Breast epithelium (tissue), 4 donors: ENCODE measurements at regions not wholly inside any gene's neighbourhood (a gene's known extent, or its start where the extent isn't known, plus 50 kb on each side); places are given as distances from the start of the nearest gene placed in this dataset.
"Not testable (repeated sequence)": the region's sequence is repeated elsewhere in the genome, so short reads cannot be mapped to it uniquely, and the experiment has no call there.

Experiments used
- DNase-seq, 2 donors: peaks; one replicate each; pipeline ENCODE4 v3.0.0-alpha.2; 2019; ENCODE audit warnings: low spot score in 2 of 2
- H3K27ac ChIP-seq, 2 donors: fragments of 200-600 bp; sonication (generic) in 1 of 2; one replicate each; pipeline ENCODE4 v1.5.1; 2016 to 2019; ENCODE audit warnings: mild to moderate bottlenecking in 1 of 2
- H3K27me3 ChIP-seq, 2 donors: fragments of 200-600 bp; sonication (generic) in 1 of 2; one replicate each; pipeline versions ENCODE4 v1.5.1 to v1.6.0; 2017 to 2019; ENCODE audit warnings: control low read depth in 1 of 2, mild to moderate bottlenecking in 1 of 2
- H3K36me3 ChIP-seq: fragments of 200-600 bp; one replicate; pipeline ENCODE4 v1.5.1; 2019
- H3K4me1 ChIP-seq, 2 donors: fragments of 200-600 bp; sonication (generic); one replicate each; pipeline ENCODE4 v1.5.1; 2016 to 2019; ENCODE audit warnings: control low read depth in 1 of 2
- H3K4me3 ChIP-seq, 3 donors: fragments of 200-600 bp; sonication (generic); 1 replicate in 2 of 3; 2 replicates in 1 of 3; pipeline ENCODE4 v1.5.1; 2016 to 2019; ENCODE audit warnings: mild to moderate bottlenecking in 3 of 3, moderate library complexity in 2 of 3
- H3K9me3 ChIP-seq, 2 donors: fragments of 200-600 bp; sonication (generic) in 1 of 2; one replicate each; pipeline ENCODE4 v1.5.1; 2016 to 2019; ENCODE audit warnings: control low read depth in 1 of 2
- POLR2A ChIP-seq: fragments of 450-650 bp; IDR thresholded peaks from one replicate; pipeline ENCODE4 v1.6.1; 2016; ENCODE audit warnings: antibody characterized with exemption, mild to moderate bottlenecking, moderate library complexity
- POLR2AphosphoS5 ChIP-seq, 3 donors: sonication (generic); formaldehyde crosslinking; IDR thresholded peaks; one replicate each; pipeline ENCODE4 v1.6.1; 2017; ENCODE audit warnings: antibody characterized with exemption in 3 of 3
- intact Hi-C: fragments of 100-400 bp; cut with DNase I; formaldehyde crosslinking; loops from one replicate; pipeline ENCODE4 v1.15.1; 2023; ENCODE audit warnings: low total_unique reads
- TF ChIP-seq, protein P1 (sequence below), 3 donors: fragments of 450-650 bp; IDR thresholded peaks; one replicate each; pipeline ENCODE4 v1.5.1; 2016 to 2017; ENCODE audit warnings: antibody characterized with exemption in 3 of 3, mild to moderate bottlenecking in 3 of 3, moderate library complexity in 3 of 3

DNA sequence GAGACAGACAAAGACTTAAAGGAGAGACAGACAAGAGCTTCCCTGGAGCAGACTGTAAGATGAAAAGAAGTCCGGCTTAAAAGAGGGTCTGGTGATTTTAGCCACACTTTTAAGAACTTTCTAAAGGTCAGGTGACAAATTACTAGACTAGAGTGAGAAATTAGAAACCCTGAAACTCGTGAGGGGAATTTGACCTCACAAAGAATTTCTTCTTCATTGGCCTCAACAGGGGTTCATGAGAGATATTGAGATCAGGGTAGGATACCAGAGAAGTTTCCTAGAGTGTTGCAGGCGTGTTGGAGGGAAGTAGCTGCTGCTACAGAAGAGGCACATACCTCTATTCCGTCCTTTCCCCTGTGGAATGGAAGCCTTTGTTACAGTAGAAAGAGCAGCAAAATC lies 884.4 kb downstream of the KCNT2 start:
- TF ChIP-seq POLR2A (no peak), POLR2AphosphoS5 (IDR thresholded peaks at IDR 0.05) (no peak)
- TF ChIP-seq, protein P1, sequence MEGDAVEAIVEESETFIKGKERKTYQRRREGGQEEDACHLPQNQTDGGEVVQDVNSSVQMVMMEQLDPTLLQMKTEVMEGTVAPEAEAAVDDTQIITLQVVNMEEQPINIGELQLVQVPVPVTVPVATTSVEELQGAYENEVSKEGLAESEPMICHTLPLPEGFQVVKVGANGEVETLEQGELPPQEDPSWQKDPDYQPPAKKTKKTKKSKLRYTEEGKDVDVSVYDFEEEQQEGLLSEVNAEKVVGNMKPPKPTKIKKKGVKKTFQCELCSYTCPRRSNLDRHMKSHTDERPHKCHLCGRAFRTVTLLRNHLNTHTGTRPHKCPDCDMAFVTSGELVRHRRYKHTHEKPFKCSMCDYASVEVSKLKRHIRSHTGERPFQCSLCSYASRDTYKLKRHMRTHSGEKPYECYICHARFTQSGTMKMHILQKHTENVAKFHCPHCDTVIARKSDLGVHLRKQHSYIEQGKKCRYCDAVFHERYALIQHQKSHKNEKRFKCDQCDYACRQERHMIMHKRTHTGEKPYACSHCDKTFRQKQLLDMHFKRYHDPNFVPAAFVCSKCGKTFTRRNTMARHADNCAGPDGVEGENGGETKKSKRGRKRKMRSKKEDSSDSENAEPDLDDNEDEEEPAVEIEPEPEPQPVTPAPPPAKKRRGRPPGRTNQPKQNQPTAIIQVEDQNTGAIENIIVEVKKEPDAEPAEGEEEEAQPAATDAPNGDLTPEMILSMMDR (IDR thresholded peaks at IDR 0.05): no peak
- H3K9me3 ChIP-seq: no peaks in the 10 kb centered on the region
- DNase-seq: no peak
- intact Hi-C loops: no loop called here
- no peak overlapping the region for H3K27ac ChIP-seq
- no peaks in the 10 kb centered on the region for H3K36me3 ChIP-seq
- no peak overlapping the region for H3K4me3 ChIP-seq
- H3K4me1 ChIP-seq: no peaks in the 10 kb centered on the region
- no peaks in the 10 kb centered on the region for H3K27me3 ChIP-seq

DNA sequence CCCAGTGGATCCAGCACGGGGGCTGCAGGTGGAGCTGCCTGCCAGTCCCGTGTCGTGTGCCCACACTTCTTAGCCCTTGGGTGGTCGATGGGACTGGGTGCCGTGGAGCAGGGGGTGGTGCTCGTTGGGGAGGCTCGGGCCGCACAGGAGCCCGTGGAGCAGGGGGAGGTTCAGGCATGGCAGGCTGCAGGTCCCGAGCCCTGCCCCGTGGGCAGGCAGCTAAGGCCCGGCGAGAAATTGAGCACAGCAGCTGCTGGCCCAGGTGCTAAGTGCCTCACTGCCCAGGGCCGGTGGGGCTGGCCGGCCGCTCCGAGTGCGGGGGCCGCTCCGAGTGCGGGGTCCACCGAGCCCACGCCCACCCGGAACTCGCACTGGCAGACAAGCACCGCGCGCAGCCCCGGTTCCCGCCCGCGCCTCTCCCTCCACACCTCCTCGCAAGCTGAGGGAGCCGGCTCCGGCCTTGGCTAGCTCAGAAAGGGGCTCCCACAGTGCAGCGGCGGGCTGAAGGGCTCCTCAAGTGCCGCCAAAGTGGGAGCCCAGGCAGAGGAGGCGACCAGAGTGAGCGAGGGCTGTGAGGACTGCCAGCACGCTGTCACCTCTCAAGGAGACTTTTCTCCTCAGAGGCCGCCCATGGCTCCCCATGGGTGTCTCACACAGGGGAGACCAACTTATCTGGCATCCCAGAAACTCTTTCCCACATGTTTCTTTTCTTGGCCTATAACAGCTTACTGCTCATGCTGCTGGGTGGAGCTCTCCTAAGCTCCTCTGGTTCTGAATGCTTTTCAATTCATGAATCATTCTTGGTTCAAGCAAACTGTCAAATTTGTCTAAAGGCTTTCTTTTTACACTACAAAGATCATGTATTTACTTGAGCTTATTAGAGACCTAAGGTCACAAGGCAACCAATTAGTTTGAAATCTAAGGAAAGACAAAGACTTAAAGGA lies 885.1 kb downstream of the KCNT2 start:
- intact Hi-C loops, H3K36me3 ChIP-seq, H3K27ac ChIP-seq, H3K9me3 ChIP-seq, H3K4me3 ChIP-seq, H3K4me1 ChIP-seq, DNase-seq, H3K27me3 ChIP-seq: not testable (repeated sequence)

DNA sequence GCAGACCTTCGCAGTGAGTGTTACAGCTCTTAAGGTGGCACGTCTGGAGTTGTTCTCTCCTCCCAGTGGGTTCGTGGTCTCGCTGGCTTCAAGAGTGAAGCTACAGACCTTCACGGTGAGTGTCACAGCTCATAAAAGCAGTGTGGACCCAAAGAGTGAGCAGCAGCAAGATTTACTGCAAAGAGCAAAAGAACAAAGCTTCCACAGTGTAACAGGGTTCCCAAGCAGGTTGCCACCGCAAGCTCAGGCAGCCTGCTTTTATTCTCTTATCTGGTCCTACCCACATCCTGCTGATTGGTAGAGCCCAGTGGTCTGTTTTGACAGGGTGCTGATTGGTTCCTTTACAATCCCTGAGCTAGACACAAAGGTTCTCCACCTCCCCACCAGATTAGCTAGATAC lies 886.1 kb downstream of the KCNT2 start:
- H3K27ac ChIP-seq, H3K4me1 ChIP-seq, intact Hi-C loops, H3K27me3 ChIP-seq, DNase-seq, H3K4me3 ChIP-seq, H3K9me3 ChIP-seq, H3K36me3 ChIP-seq: not testable (repeated sequence)

DNA sequence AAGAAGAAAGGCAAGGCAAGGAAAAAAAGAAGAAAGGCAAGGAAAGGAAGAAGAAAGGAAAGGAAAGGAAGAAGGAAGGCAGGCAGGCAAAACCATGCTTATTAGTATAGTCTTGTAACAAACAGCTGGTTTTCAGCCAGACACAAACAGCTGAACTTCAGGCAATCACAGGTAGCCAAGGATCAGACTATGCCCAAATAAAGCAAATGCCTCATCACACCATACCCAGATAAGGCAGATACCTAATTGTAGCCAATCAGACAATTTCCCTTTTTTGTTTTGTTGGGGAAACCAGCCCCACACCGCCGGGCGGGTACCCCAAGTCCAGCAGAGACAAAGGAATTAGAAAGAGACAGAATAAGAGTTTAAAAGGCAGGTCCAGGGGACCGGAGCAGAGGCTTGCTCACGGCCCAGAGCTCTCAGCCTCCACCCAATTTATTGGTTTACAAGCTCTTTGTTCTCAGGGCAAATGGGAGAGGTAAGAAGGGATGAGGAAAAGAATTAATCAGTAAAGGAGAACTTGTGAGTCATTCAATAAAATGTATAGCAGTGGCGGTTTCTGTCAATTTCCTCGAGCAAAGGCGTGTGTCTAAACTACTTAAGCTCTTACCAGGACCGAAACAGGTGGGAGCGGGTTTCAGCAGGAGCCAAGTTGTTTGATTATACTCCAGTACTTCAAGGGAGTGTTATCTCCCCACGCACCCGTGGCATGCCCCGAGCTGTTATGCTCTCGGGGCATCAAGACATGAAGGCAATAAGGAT lies 886.8 kb downstream of the KCNT2 start:
- TF ChIP-seq, protein P1 (IDR thresholded peaks at IDR 0.05): no peak
- TF ChIP-seq POLR2A (no peak), POLR2AphosphoS5 (IDR thresholded peaks at IDR 0.05) (no peak)
- H3K9me3 ChIP-seq: no peaks in the 10 kb centered on the region
- no peaks in the 10 kb centered on the region for H3K27me3 ChIP-seq
- intact Hi-C loops: no loop called here
- H3K4me3 ChIP-seq: no peak overlapping the region
- DNase-seq: no peak
- no peaks in the 10 kb centered on the region for H3K4me1 ChIP-seq
- no peak overlapping the region for H3K27ac ChIP-seq
- H3K36me3 ChIP-seq: no peaks in the 10 kb centered on the region

DNA sequence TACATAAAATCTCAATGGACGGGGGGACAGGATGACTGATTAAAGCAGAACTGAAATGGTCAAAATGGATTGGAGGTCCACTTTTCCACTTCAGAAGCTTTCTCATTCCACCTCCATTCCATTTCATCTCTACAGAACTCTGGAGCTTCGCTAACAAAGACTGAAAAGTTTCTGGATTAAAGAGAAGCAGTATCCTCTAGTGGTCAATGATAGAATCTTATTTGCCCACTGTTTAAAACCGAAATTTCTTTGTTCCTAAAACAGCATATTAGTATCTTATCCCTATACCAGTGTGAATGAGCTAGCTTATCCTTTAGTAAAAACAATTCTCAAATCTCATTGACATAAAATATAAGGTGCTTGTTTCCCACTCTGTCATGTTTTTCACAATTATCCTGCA lies 890.6 kb downstream of the KCNT2 start:
- H3K9me3 ChIP-seq: no peaks in the 10 kb centered on the region
- DNase-seq: no peak
- no peak overlapping the region for H3K27ac ChIP-seq
- H3K4me1 ChIP-seq: no peaks in the 10 kb centered on the region
- no peak overlapping the region for H3K4me3 ChIP-seq
- TF ChIP-seq, protein P1 (IDR thresholded peaks at IDR 0.05): no peak
- no peak for TF ChIP-seq POLR2AphosphoS5 (IDR thresholded peaks at IDR 0.05)
- no peak for TF ChIP-seq POLR2A
- no peaks in the 10 kb centered on the region for H3K27me3 ChIP-seq
- intact Hi-C loops: no loop called here
- H3K36me3 ChIP-seq: no peaks in the 10 kb centered on the region

DNA sequence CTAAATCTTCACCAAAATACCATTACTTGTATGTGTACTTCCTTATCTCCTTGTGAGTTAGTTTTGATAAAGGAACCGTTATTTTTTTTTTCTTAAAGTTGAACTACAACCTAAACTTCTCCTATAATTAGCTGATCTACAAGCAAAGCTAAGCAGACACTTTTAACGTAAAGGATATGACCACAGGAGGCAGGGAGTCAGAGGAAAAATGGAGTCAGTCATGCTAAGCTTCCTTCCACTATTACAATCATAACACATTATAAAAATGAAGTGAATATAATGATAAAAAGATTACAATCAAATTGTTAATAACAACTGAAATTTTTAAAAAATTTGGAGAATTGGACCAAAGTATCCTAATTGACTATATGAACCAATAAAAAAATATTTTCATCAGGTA lies 892.6 kb downstream of the KCNT2 start:
- H3K27ac ChIP-seq: no peak overlapping the region
- intact Hi-C loops: no loop called here
- no peak overlapping the region for H3K4me3 ChIP-seq
- no peak for DNase-seq
- H3K36me3 ChIP-seq: no peaks in the 10 kb centered on the region
- H3K9me3 ChIP-seq: no peaks in the 10 kb centered on the region
- no peaks in the 10 kb centered on the region for H3K27me3 ChIP-seq
- no peaks in the 10 kb centered on the region for H3K4me1 ChIP-seq
- TF ChIP-seq, protein P1 (IDR thresholded peaks at IDR 0.05): no peak
- TF ChIP-seq POLR2A: no peak
- no peak for TF ChIP-seq POLR2AphosphoS5 (IDR thresholded peaks at IDR 0.05)
